H1 (cell line): ENCODE measurements at regions not wholly inside any gene's neighbourhood (a gene's known extent, or its start where the extent isn't known, plus 50 kb on each side); places are given as distances from the start of the nearest gene placed in this dataset.

ENCODE experiments used
- CTCF ChIA-PET: fragments of 300-600 bp; sonication (Branson Sonifier 250); formaldehyde crosslinking; loops from one replicate; lab custom pipeline; 2021; ENCODE audit not compliant: partially characterized antibody; lab: Charles Lee
- POLR2A ChIA-PET: fragments of 300-600 bp; sonication (Branson Sonifier 250); formaldehyde crosslinking; loops from one replicate; lab custom pipeline; 2021; ENCODE audit warnings: inconsistent platforms; ENCODE audit not compliant: partially characterized antibody; lab: Charles Lee
- DNase-seq, 2 experiments: peaks; one replicate each; pipeline versions ENCODE4 v3.0.0 to v3.0.0-alpha.2; 2010 to 2022; ENCODE audit warnings: low spot score in 2 of 2, low read depth in 1 of 2, mixed read lengths in 1 of 2
- FAIRE-seq: peaks from 2 replicates; lab custom pipeline; 2011; peaks lifted over from hg19 to GRCh38; lab: Jason Lieb, UNC
- H2AFZ ChIP-seq: 2 replicates; pipeline ENCODE4 v1.8.1; 2012; ENCODE audit warnings: low read length, inconsistent platforms
- H2AK5ac ChIP-seq: 2 replicates; pipeline ENCODE4 v1.6.1; 2013; ENCODE audit warnings: low read depth, low read length
- H2BK120ac ChIP-seq: replicated peaks from 2 replicates; pipeline ENCODE3; 2013; ENCODE audit warnings: low read depth, low read length, inconsistent platforms
- H2BK12ac ChIP-seq: 2 replicates; pipeline ENCODE4 v1.6.1; 2013; ENCODE audit warnings: low read depth, low read length
- H2BK15ac ChIP-seq: 2 replicates; pipeline ENCODE4 v1.6.1; 2013; ENCODE audit warnings: low read length
- H2BK20ac ChIP-seq: 2 replicates; pipeline ENCODE4 v1.6.1; 2013; ENCODE audit warnings: low read length
- H2BK5ac ChIP-seq: 2 replicates; pipeline ENCODE4 v1.6.1; 2013; ENCODE audit warnings: low read depth, low read length
- H3K14ac ChIP-seq: 2 replicates; pipeline ENCODE4 v1.6.1; 2013; ENCODE audit warnings: inconsistent platforms; ENCODE audit not compliant: insufficient read length
- H3K18ac ChIP-seq: 2 replicates; pipeline ENCODE4 v1.6.1; 2013; ENCODE audit warnings: low read length; ENCODE audit errors: extremely low read depth
- H3K23ac ChIP-seq: 2 replicates; pipeline ENCODE4 v1.6.1; 2013; ENCODE audit warnings: inconsistent platforms; ENCODE audit not compliant: insufficient read length
- H3K23me2 ChIP-seq: 2 replicates; pipeline ENCODE4 v1.6.1; 2013; ENCODE audit warnings: low read depth, low read length
- H3K27ac ChIP-seq: 2 replicates; pipeline ENCODE4 v1.6.1; 2011; ENCODE audit warnings: low read depth, low read length, inconsistent platforms
- H3K27me3 ChIP-seq, 4 experiments: replicated peaks in 1 of 4; 1 replicate in 1 of 4; 2 replicates in 3 of 4; pipeline versions ENCODE4 v1.6.1 to v1.8.1; 2011 to 2013; ENCODE audit warnings: low read length in 3 of 4, mild to moderate bottlenecking in 3 of 4, inconsistent platforms in 2 of 4, mixed read lengths in 2 of 4, moderate library complexity in 1 of 4; ENCODE audit not compliant: control insufficient read depth in 3 of 4, insufficient read depth in 3 of 4; ENCODE audit errors: extremely low read depth in 1 of 4
- H3K36me3 ChIP-seq, 4 experiments: 2 replicates each; pipeline versions ENCODE4 v1.6.1 to v1.8.1; 2011 to 2013; ENCODE audit warnings: mild to moderate bottlenecking in 4 of 4, low read length in 3 of 4, moderate library complexity in 2 of 4, control low read depth in 1 of 4, inconsistent platforms in 1 of 4; ENCODE audit not compliant: insufficient read depth in 4 of 4, control insufficient read depth in 2 of 4
- H3K4ac ChIP-seq: replicated peaks from 2 replicates; pipeline ENCODE3; 2013; ENCODE audit warnings: low read length, low read depth, mixed read lengths, inconsistent platforms; ENCODE audit not compliant: insufficient read length
- H3K4me1 ChIP-seq, 4 experiments: replicated peaks in 1 of 4; 1 replicate in 1 of 4; 2 replicates in 3 of 4; pipeline versions ENCODE4 v1.6.1 to v1.8.1; 2011 to 2013; ENCODE audit warnings: low read length in 3 of 4, inconsistent platforms in 2 of 4, mixed read lengths in 1 of 4; ENCODE audit not compliant: insufficient read depth in 4 of 4, control insufficient read depth in 3 of 4
- H3K4me2 ChIP-seq, 2 experiments: 2 replicates each; pipeline versions ENCODE4 v1.6.1 to v1.8.1; 2011 to 2013; ENCODE audit warnings: low read depth in 2 of 2, low read length in 2 of 2, control low read depth in 1 of 2, inconsistent platforms in 1 of 2, mild to moderate bottlenecking in 1 of 2; ENCODE audit not compliant: insufficient read depth in 1 of 2
- H3K4me3 ChIP-seq, 4 experiments: fragments of 200-600, 300-600 bp in 1 of 4; sonication (generic), shearing (Covaris generic), sonication (Bioruptor Twin) in 1 of 4; 2 replicates each; pipeline versions ENCODE4 v1.5.1 to v1.8.1; 2011 to 2016; ENCODE audit warnings: low read length in 4 of 4, low read depth in 3 of 4, control low read depth in 2 of 4, inconsistent platforms in 2 of 4, mild to moderate bottlenecking in 2 of 4, mixed read lengths in 1 of 4, moderate library complexity in 1 of 4; ENCODE audit not compliant: insufficient read depth in 2 of 4; ENCODE audit errors: extremely low read depth in 1 of 4
- H3K56ac ChIP-seq: replicated peaks from 2 replicates; pipeline ENCODE3; 2013; ENCODE audit warnings: low read depth, mild to moderate bottlenecking, mixed read lengths, low read length, inconsistent platforms; ENCODE audit not compliant: insufficient read length
- H3K79me1 ChIP-seq: 2 replicates; pipeline ENCODE4 v1.6.1; 2013; ENCODE audit warnings: low read depth, low read length, control low read depth
- H3K79me2 ChIP-seq, 2 experiments: 2 replicates each; pipeline versions ENCODE4 v1.6.1 to v1.8.1; 2012 to 2013; ENCODE audit warnings: low read length in 2 of 2, mild to moderate bottlenecking in 2 of 2, inconsistent platforms in 1 of 2; ENCODE audit not compliant: insufficient read depth in 2 of 2, control insufficient read depth in 1 of 2
- H3K9ac ChIP-seq, 4 experiments: replicated peaks in 1 of 4; 1 replicate in 1 of 4; 2 replicates in 3 of 4; pipeline versions ENCODE4 v1.6.1 to v1.8.1; 2011 to 2013; ENCODE audit warnings: low read depth in 3 of 4, low read length in 3 of 4, control low read depth in 2 of 4, mild to moderate bottlenecking in 2 of 4, moderate library complexity in 2 of 4, inconsistent platforms in 1 of 4; ENCODE audit errors: extremely low read depth in 1 of 4
- H3K9me3 ChIP-seq, 2 experiments: 2 replicates each; pipeline versions ENCODE4 v1.6.1 to v1.8.1; 2012 to 2013; ENCODE audit warnings: mild to moderate bottlenecking in 2 of 2, moderate library complexity in 2 of 2, control low read depth in 1 of 2, inconsistent platforms in 1 of 2, low read depth in 1 of 2, low read length in 1 of 2, mixed read lengths in 1 of 2; ENCODE audit not compliant: insufficient read depth in 2 of 2
- H4K20me1 ChIP-seq, 2 experiments: replicated peaks in 1 of 2; 2 replicates each; pipeline versions ENCODE3 to v1.8.1; 2011 to 2013; ENCODE audit warnings: inconsistent platforms in 2 of 2, low read length in 2 of 2, mild to moderate bottlenecking in 1 of 2; ENCODE audit not compliant: insufficient read depth in 2 of 2, control insufficient read depth in 1 of 2
- H4K5ac ChIP-seq: 2 replicates; pipeline ENCODE4 v1.6.1; 2013; ENCODE audit warnings: low read length, low read depth, mixed read lengths, inconsistent platforms; ENCODE audit not compliant: insufficient read length
- H4K8ac ChIP-seq: 2 replicates; pipeline ENCODE4 v1.8.0; 2013; ENCODE audit warnings: mild to moderate bottlenecking, moderate library complexity, low read length, inconsistent platforms; ENCODE audit not compliant: insufficient read depth; ENCODE audit errors: extremely low read depth
- H4K91ac ChIP-seq: replicated peaks from 2 replicates; pipeline ENCODE3; 2013; ENCODE audit warnings: low read length, mixed read lengths, inconsistent platforms; ENCODE audit not compliant: insufficient read length
- CTBP2 ChIP-seq: IDR thresholded peaks from 2 replicates; pipeline ENCODE4 v1.7.0; 2011; ENCODE audit warnings: borderline replicate concordance, mild to moderate bottlenecking, moderate library complexity, mixed read lengths, low read length; ENCODE audit not compliant: insufficient read depth, insufficient read length
- HDAC2 ChIP-seq, 2 experiments: fragments of 300-600 bp in 1 of 2; sonication (generic) in 1 of 2; IDR thresholded peaks; 2 replicates each; pipeline ENCODE4 v1.6.1; 2011 to 2012; ENCODE audit warnings: low read depth in 2 of 2, low read length in 2 of 2, mild to moderate bottlenecking in 2 of 2, moderate library complexity in 2 of 2, borderline replicate concordance in 1 of 2, inconsistent platforms in 1 of 2
- TAF1 ChIP-seq: IDR thresholded peaks from 2 replicates; pipeline ENCODE4 v1.6.1; 2011; ENCODE audit warnings: mild to moderate bottlenecking, low read depth, low read length
- TAF7 ChIP-seq: optimal IDR thresholded peaks from 2 replicates; pipeline ENCODE3; 2011; ENCODE audit warnings: low read depth, mild to moderate bottlenecking, inconsistent platforms, low read length, moderate library complexity, borderline replicate concordance
- TCF12 ChIP-seq: IDR thresholded peaks from 2 replicates; pipeline ENCODE4 v1.6.1; 2011; ENCODE audit warnings: low read depth, mild to moderate bottlenecking, low read length
- WGBS, 2 experiments: shearing (Covaris generic) in 1 of 2; methylation state at CpG; one replicate each; pipeline versions ENCODE4 v1.1.6 to v1.1.7; 2013 to 2015; ENCODE audit warnings: low lambda C conversion rate in 2 of 2, mixed read lengths in 2 of 2, inconsistent platforms in 1 of 2, low coverage in 1 of 2, missing lambda C conversion rate in 1 of 2; ENCODE audit not compliant: insufficient replicate concordance in 2 of 2, insufficient coverage in 1 of 2, insufficient read length in 1 of 2; ENCODE audit errors: extremely low coverage in 1 of 2, missing lambda C conversion rate in 1 of 2; 5-methylcytosine and 5-hydroxymethylcytosine counted together

DNA sequence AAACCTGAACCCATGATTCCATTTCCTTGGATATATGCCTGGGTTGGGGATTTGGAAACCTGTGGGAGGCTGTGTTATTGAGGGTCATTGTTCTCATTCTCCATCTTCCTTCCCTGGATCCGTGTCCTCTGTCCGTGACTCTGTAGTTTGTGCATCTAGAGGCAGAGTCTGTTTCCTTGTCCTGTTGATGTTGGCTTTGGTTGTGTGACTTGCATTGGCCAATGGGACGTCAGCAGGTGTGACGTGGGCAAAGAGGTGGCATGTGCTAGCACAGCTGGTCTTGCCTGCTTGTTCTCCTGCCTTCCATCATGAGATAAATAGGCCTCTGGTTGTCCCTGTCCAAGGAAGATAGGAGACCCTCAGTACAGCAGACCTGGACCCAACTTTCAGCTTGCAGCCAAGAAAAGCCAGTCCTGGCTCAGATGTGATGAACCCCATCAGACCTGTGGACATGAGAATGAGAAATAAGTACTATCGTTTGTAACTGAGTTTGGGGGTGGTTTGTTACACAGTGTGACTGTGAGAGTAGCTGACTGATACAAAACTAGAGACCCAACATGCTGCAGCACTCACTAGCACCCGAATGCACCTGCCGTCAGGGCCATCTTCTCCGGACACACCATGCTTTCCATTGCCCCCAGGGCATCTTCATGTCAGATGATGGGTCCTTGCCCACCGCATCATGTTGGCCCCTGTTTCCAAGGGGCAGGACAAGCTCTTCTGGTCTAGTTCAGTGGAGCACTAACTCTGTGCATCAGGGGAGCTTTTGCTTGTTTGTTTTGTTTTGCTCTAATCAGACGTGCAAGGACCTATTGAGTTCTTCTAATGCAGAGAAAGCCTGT, 195.3 kb upstream of the SULF2 start:
- H3K56ac ChIP-seq = no peak overlapping the region
- 0 out of 2 replicates have a peak overlapping the region, but pooled peaks have one; percentile 61 for H2BK15ac ChIP-seq
- DNase-seq (no peak), FAIRE-seq (no peak)
- H4K8ac ChIP-seq = no peak overlapping the region; the same call in 1 of the 2 replicates
- H3K9ac ChIP-seq = no peak overlapping the region
- no peaks in the 10 kb centered on the region for H4K20me1 ChIP-seq
- peak overlapping the region; percentile 26; the same call in 1 of the 2 replicates for H2AK5ac ChIP-seq
- H2AFZ ChIP-seq = no peak overlapping the region
- no peak overlapping the region for H3K27ac ChIP-seq
- H4K5ac ChIP-seq = no peak overlapping the region
- no peak overlapping the region for H3K4ac ChIP-seq
- H3K23ac ChIP-seq = no peak overlapping the region
- ChIA-PET CTCF (no interaction called here), POLR2A (no interaction called here)
- H2BK5ac ChIP-seq = no peak overlapping the region
- H3K23me2 ChIP-seq = no peaks in the 10 kb centered on the region; the same call in 1 of the 2 replicates
- no peak overlapping the region for H2BK120ac ChIP-seq
- no peak overlapping the region for H3K4me3 ChIP-seq
- H2BK20ac ChIP-seq = no peak overlapping the region
- no peak overlapping the region for H4K91ac ChIP-seq
- H3K4me1 ChIP-seq = peaks cover 0 to 7% (median 3%) of the 10 kb centered on the region in 4 experiments; a peak in 3 of 7 replicates
- H3K79me1 ChIP-seq = no peaks in the 10 kb centered on the region
- no peak overlapping the region for H2BK12ac ChIP-seq
- no peaks in the 10 kb centered on the region for H3K27me3 ChIP-seq
- TF ChIP-seq TAF1 (no peak), TCF12 (no peak), TAF7 (no peak), CTBP2 (no peak), HDAC2 (IDR thresholded peaks at IDR 0.05; ENCODE audit: borderline replicate concordance in 1 of 2, low read depth in 2 of 2, low read length in 2 of 2) (no peak)
- H3K4me2 ChIP-seq = no peak overlapping the region
- WGBS, 2 experiments = 86% methylated on average over 10 of the region's 10 CpGs; no CpG with 5 or more reads in 1 of the 2 experiments
- no peaks in the 10 kb centered on the region for H3K79me2 ChIP-seq
- no peak overlapping the region for H3K18ac ChIP-seq
- no peaks in the 10 kb centered on the region for H3K36me3 ChIP-seq
- H3K14ac ChIP-seq = no peak overlapping the region
- peaks cover 0 to 6% of the 10 kb centered on the region in 2 experiments; a peak in 2 of 4 replicates for H3K9me3 ChIP-seq
